ENCODE measurements at regions not wholly inside any gene's neighbourhood (a gene's known extent, or its start where the extent isn't known, plus 50 kb on each side); places are given as distances from the start of the nearest gene placed in this dataset.

- no peak for TF ChIP-seq CTCF (IDR thresholded peaks at IDR 0.05; ENCODE audit: insufficient read depth, low read depth, low read length)
- no peak overlapping the region for H3K4me3 ChIP-seq (ENCODE audit: low read depth, low read length)
- no peak for DNase-seq (ENCODE audit: low read depth)
These were observed 248.1 kb upstream of the PLET1 start for GRCh38 chr11:112508750-112509149.

GRCh38 chr11:112509300-112509699 is 248.6 kb upstream of the PLET1 start:
- no peak overlapping the region for H3K4me3 ChIP-seq (ENCODE audit: low read depth, low read length)
- no peak for DNase-seq (ENCODE audit: low read depth)
- TF ChIP-seq CTCF (IDR thresholded peaks at IDR 0.05; ENCODE audit: insufficient read depth, low read depth, low read length) = no peak

DNA sequence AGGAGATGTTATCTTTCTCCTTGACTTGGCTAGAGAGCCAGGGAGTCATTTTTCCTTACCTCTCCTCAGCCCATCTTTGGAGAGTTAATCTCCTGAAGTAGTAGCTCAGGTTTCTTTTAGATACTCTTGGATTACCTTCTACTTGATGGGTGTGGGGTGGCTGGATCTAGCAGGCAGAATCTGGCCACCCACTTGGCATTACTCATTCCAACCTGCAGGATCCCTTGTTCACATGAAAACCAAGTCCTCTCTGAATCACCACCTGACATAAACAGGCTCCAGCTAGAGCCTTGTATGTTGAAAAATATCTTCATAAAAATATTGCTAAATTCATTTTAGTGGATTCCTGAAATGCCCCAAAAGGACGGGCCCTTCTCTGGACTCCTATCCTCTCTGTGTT is 250.6 kb upstream of the PLET1 start:
- no peak for DNase-seq (ENCODE audit: low read depth)
- no peak overlapping the region for H3K4me3 ChIP-seq (ENCODE audit: low read depth, low read length)
- TF ChIP-seq CTCF (IDR thresholded peaks at IDR 0.05; ENCODE audit: insufficient read depth, low read depth, low read length) = no peak

GRCh38 chr11:112511911-112512310 is 251.3 kb upstream of the PLET1 start:
- no peak overlapping the region for H3K4me3 ChIP-seq (ENCODE audit: low read depth, low read length)
- TF ChIP-seq CTCF (IDR thresholded peaks at IDR 0.05; ENCODE audit: insufficient read depth, low read depth, low read length) = no peak
- DNase-seq (ENCODE audit: low read depth) = no peak

DNA sequence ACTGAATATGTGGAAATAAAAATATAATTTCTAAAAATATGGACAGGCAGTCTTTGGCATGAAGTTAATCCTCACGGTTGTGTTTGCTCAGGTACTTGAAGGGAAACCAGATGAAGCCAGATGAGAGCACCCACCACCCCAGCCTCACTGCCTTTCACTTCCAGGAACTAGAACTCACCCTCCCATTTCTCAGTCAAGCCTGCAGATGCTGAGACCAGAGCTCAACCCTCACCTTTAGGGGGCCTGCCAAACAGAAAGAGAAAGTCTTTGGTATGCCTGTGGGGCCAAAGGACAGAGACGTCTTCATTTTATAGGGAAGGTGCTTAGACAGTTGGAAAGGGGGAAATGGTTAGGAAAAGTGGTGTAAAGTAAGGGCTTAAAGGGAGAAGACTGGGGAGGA is 252.8 kb upstream of the PLET1 start:
- DNase-seq (ENCODE audit: low read depth) = no peak
- TF ChIP-seq CTCF (IDR thresholded peaks at IDR 0.05; ENCODE audit: insufficient read depth, low read depth, low read length) = no peak

DNA sequence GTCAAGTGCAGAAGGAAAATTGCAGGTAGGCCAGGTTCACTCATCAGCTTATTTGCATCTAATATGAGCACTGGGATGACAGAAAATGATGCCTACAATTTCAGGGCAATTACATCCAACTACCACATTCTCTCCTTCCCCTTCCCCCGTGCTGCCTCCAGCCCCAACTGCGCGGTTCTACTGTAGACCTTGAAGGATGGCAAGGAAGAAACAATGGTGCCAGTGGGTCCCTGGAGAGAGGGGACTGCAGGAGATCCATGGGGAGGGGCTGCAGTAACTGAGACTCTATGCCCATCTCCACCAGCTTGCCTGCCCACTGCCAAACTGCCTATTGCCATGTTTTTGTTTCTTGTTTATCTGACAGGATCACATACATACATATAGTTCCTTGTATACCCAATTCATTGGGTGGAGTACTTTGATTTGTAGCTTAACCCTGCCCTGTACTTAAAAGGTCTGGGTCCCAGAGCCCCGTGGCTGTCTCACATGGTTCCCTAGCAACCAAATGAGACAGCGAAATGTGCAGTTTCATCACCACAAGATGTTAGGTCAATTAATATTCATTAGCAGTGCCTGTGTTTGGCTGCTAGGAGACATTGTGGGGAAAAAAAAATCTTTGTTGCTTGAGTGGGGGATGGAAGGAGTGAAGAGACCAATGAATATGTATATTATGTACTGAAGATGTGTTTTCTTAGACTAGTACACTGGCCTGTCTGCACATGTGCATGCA is 253.5 kb upstream of the PLET1 start:
- TF ChIP-seq CTCF (IDR thresholded peaks at IDR 0.05; ENCODE audit: insufficient read depth, low read depth, low read length) = no peak
- H3K4me3 ChIP-seq (ENCODE audit: low read depth, low read length) = no peak overlapping the region
- DNase-seq (ENCODE audit: low read depth) = no peak

More for the DNA sequence above, 252.8 kb upstream of the PLET1 start:
- no peak overlapping the region for H3K4me3 ChIP-seq (ENCODE audit: low read depth, low read length)

GRCh38 chr11:112516261-112516660 is 255.6 kb upstream of the PLET1 start:
- DNase-seq (ENCODE audit: low read depth) = no peak
- no peak for TF ChIP-seq CTCF (IDR thresholded peaks at IDR 0.05; ENCODE audit: insufficient read depth, low read depth, low read length)

More at GRCh38 chr11:112516261-112516660, 255.6 kb upstream of the PLET1 start:
- H3K4me3 ChIP-seq (ENCODE audit: low read depth, low read length) = no peak overlapping the region
